Heart left ventricle (tissue), 13 donors: ENCODE measurements at regions not wholly inside any gene's neighbourhood (a gene's known extent, or its start where the extent isn't known, plus 50 kb on each side); places are given as distances from the start of the nearest gene placed in this dataset.
A peak's percentile ranks its signal among the peaks of the same experiment; 100 is the strongest.

Source experiments
- POLR2A ChIP-seq, 2 donors: fragments of 450-650 bp; IDR thresholded peaks; one replicate each; pipeline ENCODE4 v1.6.1; 2017; ENCODE audit warnings: antibody characterized with exemption in 2 of 2, mild to moderate bottlenecking in 2 of 2, moderate library complexity in 2 of 2
- TF ChIP-seq, protein P1 (sequence below), 12 donors: fragments of 200-600 bp; sonication (generic) in 4 of 12; IDR thresholded peaks; one replicate each; pipeline versions ENCODE4 v1.5.0 to v1.8.0; 2018 to 2022; ENCODE audit warnings: antibody characterized with exemption in 12 of 12, mild to moderate bottlenecking in 5 of 12
- donor health status: ischemic (EF 13 %, LVEDD 7.1; RV severe dilation, severe dysfunction).
- donor health status: DM: no; HTN: yes; CAD: no.
- donor health status: DM: no; HTN: no; CAD: no.
- donor health status: ischemic (EF 25% LVEDD 6.9; RV normal size, moderate dysfunction).
- donor health status: ischemic (EF 25% LVEDD 5.7; RV mildly dilated, moderate dysfunction).
- donor health status: ischemic (EF 35%, LVEDD 5.7; RV mildly dilated, moderate dysfunction).
- donor health status: nonischemic (EF 11% LVEDD 7.7; RV severe dilation, severe dysfunction).
- donor health status: DM: yes; HTN: yes; CAD: no.
- donor health status: PGD.
- donor health status: ischemic (EF 29% LVEDD 5.4; RV normal size, mild dysfunction).
- donor health status: nonischemic (EF 23%, LVEDD 6.1; RV moderate dilation, normal function).

DNA sequence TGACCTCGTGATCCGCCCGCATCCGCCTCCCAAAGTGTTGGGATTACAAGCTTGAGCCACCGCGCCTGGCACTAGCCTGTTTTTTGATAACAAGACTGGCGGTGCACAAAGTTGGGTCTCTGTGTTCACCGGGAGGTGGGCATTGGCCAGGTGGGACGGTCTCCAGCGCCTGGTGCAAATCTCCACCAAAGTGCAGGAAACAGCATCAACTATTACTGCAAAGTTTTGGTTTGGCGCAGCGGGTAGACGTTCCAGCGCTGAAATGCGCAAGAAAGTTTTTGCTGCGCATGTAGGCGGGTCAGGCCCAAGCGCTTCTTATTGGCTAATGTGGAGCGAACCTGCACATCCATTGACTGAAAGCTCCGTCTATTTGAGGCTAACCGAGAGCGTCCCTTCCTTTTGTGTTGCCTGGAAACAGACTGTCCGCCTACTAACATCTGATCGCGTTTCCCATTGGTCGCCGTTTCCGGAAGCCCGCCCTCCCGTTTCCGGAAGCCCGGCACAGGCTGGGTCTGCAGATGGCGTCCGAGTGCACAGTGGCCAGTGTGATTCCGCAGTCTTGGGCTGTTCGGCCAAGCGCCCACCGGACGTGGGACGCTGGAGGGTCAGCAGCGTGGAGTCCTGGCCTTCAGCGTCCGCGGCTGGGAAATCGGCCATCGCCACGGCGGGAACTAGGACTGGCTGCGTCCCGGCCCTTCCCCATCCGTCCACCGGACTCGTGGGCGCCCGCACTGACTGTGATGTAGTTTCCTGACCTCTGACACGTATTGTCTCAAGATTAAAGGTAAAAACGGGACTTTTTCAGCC, 53.3 kb upstream of the ZNF527 start:
- TF ChIP-seq, protein P1, sequence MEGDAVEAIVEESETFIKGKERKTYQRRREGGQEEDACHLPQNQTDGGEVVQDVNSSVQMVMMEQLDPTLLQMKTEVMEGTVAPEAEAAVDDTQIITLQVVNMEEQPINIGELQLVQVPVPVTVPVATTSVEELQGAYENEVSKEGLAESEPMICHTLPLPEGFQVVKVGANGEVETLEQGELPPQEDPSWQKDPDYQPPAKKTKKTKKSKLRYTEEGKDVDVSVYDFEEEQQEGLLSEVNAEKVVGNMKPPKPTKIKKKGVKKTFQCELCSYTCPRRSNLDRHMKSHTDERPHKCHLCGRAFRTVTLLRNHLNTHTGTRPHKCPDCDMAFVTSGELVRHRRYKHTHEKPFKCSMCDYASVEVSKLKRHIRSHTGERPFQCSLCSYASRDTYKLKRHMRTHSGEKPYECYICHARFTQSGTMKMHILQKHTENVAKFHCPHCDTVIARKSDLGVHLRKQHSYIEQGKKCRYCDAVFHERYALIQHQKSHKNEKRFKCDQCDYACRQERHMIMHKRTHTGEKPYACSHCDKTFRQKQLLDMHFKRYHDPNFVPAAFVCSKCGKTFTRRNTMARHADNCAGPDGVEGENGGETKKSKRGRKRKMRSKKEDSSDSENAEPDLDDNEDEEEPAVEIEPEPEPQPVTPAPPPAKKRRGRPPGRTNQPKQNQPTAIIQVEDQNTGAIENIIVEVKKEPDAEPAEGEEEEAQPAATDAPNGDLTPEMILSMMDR (IDR thresholded peaks at IDR 0.05), result peak in 9 of 12 donors; percentile 2 to 69 (median 34)
- TF ChIP-seq POLR2A (IDR thresholded peaks at IDR 0.05), result peak; percentile 42 to 60
